IMR-90 (cell line): ENCODE measurements at regions not wholly inside any gene's neighbourhood (a gene's known extent, or its start where the extent isn't known, plus 50 kb on each side); places are given as distances from the start of the nearest gene placed in this dataset.

Experiments used
- ATAC-seq: fragments of 200-7000 bp; cut with Tn5 transposase; 2 replicates; pipeline ENCODE4 v1.9.1; 2020; ENCODE audit warnings: low read depth, mild to moderate bottlenecking, moderate library complexity
- BruUV-seq: library from RNA; stranded (reverse); fragments of 400-500 nt; replicated peaks from 2 replicates; lab custom pipeline; 2021; lab: Mats Ljungman, UMichigan
- CTCF ChIA-PET: fragments of 300-600 bp; formaldehyde crosslinking; extraction: SDS; loops from one replicate; lab custom pipeline; 2021; ENCODE audit warnings: antibody characterized with exemption; lab: Yijun Ruan, JAX
- POLR2A ChIA-PET: fragments of 300-600 bp; sonication (Branson Sonifier 250); formaldehyde crosslinking; loops from one replicate; lab custom pipeline; 2022; ENCODE audit warnings: antibody characterized with exemption; ENCODE audit not compliant: unreplicated experiment; lab: Charles Lee
- DNase-seq: peaks from one replicate; pipeline ENCODE4 v3.0.0; 2013
- H2AFZ ChIP-seq: replicated peaks from 2 replicates; pipeline ENCODE3; 2013; ENCODE audit warnings: low read length, mild to moderate bottlenecking; ENCODE audit not compliant: poor library complexity
- H2AK5ac ChIP-seq: 2 replicates; pipeline ENCODE4 v1.6.1; 2013; ENCODE audit warnings: low read depth, low read length, inconsistent platforms
- H2AK9ac ChIP-seq: replicated peaks from 2 replicates; pipeline ENCODE3; 2013; ENCODE audit warnings: mild to moderate bottlenecking, low read depth, low read length, moderate library complexity; ENCODE audit not compliant: poor library complexity
- H2BK120ac ChIP-seq: 2 replicates; pipeline ENCODE4 v1.6.1; 2013; ENCODE audit warnings: low read depth, low read length, inconsistent platforms
- H2BK15ac ChIP-seq: 3 replicates; pipeline ENCODE4 v1.6.1; 2013; ENCODE audit warnings: low read depth, low read length, inconsistent platforms
- H2BK20ac ChIP-seq: 2 replicates; pipeline ENCODE4 v1.6.1; 2013; ENCODE audit warnings: low read depth, mild to moderate bottlenecking, inconsistent platforms, low read length, moderate library complexity
- H2BK5ac ChIP-seq: 2 replicates; pipeline ENCODE4 v1.6.1; 2013; ENCODE audit warnings: mild to moderate bottlenecking, low read depth, low read length, inconsistent platforms; ENCODE audit not compliant: poor library complexity, severe bottlenecking
- H3K14ac ChIP-seq: replicated peaks from 2 replicates; pipeline ENCODE4 v1.6.1; 2013; ENCODE audit warnings: low read depth, low read length, inconsistent platforms
- H3K18ac ChIP-seq: 2 replicates; pipeline ENCODE4 v1.6.1; 2013; ENCODE audit warnings: low read depth, low read length, control low read depth
- H3K23ac ChIP-seq: 2 replicates; pipeline ENCODE4 v1.6.1; 2013; ENCODE audit warnings: low read depth, low read length, inconsistent platforms
- H3K27ac ChIP-seq: 2 replicates; pipeline ENCODE4 v1.5.1; 2013; ENCODE audit warnings: mild to moderate bottlenecking, control low read depth, low read length; ENCODE audit not compliant: insufficient read depth
- H3K27me3 ChIP-seq: 2 replicates; pipeline ENCODE4 v1.6.1; 2013; ENCODE audit warnings: low read length; ENCODE audit not compliant: control insufficient read depth, insufficient read depth
- H3K36me3 ChIP-seq: 2 replicates; pipeline ENCODE4 v1.6.1; 2013; ENCODE audit warnings: low read length, mixed read lengths; ENCODE audit not compliant: control insufficient read depth, insufficient read depth
- H3K4ac ChIP-seq: 2 replicates; pipeline ENCODE4 v1.6.1; 2013; ENCODE audit warnings: low read depth, low read length, inconsistent platforms
- H3K4me1 ChIP-seq: 2 replicates; pipeline ENCODE4 v1.6.1; 2013; ENCODE audit warnings: low read length, mixed read lengths; ENCODE audit not compliant: control insufficient read depth, insufficient read depth
- H3K4me2 ChIP-seq: 2 replicates; pipeline ENCODE4 v1.6.1; 2013; ENCODE audit warnings: low read depth, mild to moderate bottlenecking, control low read depth, low read length, moderate library complexity
- H3K4me3 ChIP-seq: 2 replicates; pipeline ENCODE4 v1.5.1; 2013; ENCODE audit warnings: low read depth, mild to moderate bottlenecking, control low read depth, low read length, moderate library complexity; ENCODE audit not compliant: insufficient read depth
- H3K56ac ChIP-seq: 2 replicates; pipeline ENCODE4 v1.6.1; 2013; ENCODE audit warnings: low read length, inconsistent platforms; ENCODE audit not compliant: insufficient read depth; ENCODE audit errors: extremely low read depth
- H3K79me1 ChIP-seq, 2 experiments: 2 replicates each; pipeline ENCODE4 v1.6.1; 2013; ENCODE audit warnings: low read length in 2 of 2, inconsistent platforms in 1 of 2, low read depth in 1 of 2
- H3K9ac ChIP-seq: 2 replicates; pipeline ENCODE4 v1.6.1; 2013; ENCODE audit warnings: low read depth, low read length, control low read depth
- H3K9me1 ChIP-seq: 2 replicates; pipeline ENCODE4 v1.6.1; 2013; ENCODE audit warnings: low read length, inconsistent platforms; ENCODE audit not compliant: insufficient read depth
- H3K9me3 ChIP-seq: 2 replicates; pipeline ENCODE4 v1.6.1; 2013; ENCODE audit warnings: low read length; ENCODE audit not compliant: control insufficient read depth, insufficient read depth
- H4K20me1 ChIP-seq: 2 replicates; pipeline ENCODE4 v1.6.1; 2013; ENCODE audit warnings: low read length, inconsistent platforms; ENCODE audit not compliant: insufficient read depth
- H4K5ac ChIP-seq: 2 replicates; pipeline ENCODE4 v1.6.1; 2013; ENCODE audit warnings: mild to moderate bottlenecking, low read depth, low read length, control low read depth
- H4K8ac ChIP-seq, 2 experiments: 2 replicates each; pipeline ENCODE4 v1.6.1; 2013; ENCODE audit warnings: low read depth in 2 of 2, low read length in 2 of 2, control low read depth in 1 of 2, inconsistent platforms in 1 of 2
- H4K91ac ChIP-seq: 2 replicates; pipeline ENCODE4 v1.6.1; 2013; ENCODE audit warnings: low read depth, low read length, inconsistent platforms; ENCODE audit not compliant: insufficient read depth
- CHD1 ChIP-seq: IDR thresholded peaks from 2 replicates; pipeline ENCODE4 v1.6.1; 2012; ENCODE audit warnings: low read depth, low read length, improper control_type of control experiment
- FOS ChIP-seq: fragments of 150-350 bp; IDR thresholded peaks from 2 replicates; pipeline ENCODE4 v1.6.1; 2016; ENCODE audit warnings: low read depth, low read length
- MAFK ChIP-seq: IDR thresholded peaks from 2 replicates; pipeline ENCODE4 v1.6.1; 2012; ENCODE audit warnings: low read depth, low read length, improper control_type of control experiment
- MAZ ChIP-seq: IDR thresholded peaks from 2 replicates; pipeline ENCODE4 v1.6.1; 2012; ENCODE audit warnings: low read depth, mild to moderate bottlenecking, low read length, improper control_type of control experiment, moderate library complexity, borderline replicate concordance
- MXI1 ChIP-seq: IDR thresholded peaks from 2 replicates; pipeline ENCODE4 v1.6.1; 2012; ENCODE audit warnings: low read depth, mild to moderate bottlenecking, low read length, moderate library complexity, borderline replicate concordance
- NFE2L2 ChIP-seq: fragments of 150-350 bp; IDR thresholded peaks from 2 replicates; pipeline ENCODE4 v1.6.1; 2016; ENCODE audit warnings: low read depth, mild to moderate bottlenecking, low read length
- POLR2A ChIP-seq: IDR thresholded peaks from 2 replicates; pipeline ENCODE4 v1.6.1; 2012; ENCODE audit warnings: mild to moderate bottlenecking, low read depth, low read length
- RCOR1 ChIP-seq: IDR thresholded peaks from 2 replicates; pipeline ENCODE4 v1.6.1; 2012; ENCODE audit warnings: mild to moderate bottlenecking, low read length, improper control_type of control experiment; ENCODE audit not compliant: insufficient replicate concordance
- SMC3 ChIP-seq: fragments of 150-350 bp; IDR thresholded peaks from 2 replicates; pipeline ENCODE4 v1.6.1; 2016; ENCODE audit warnings: low read depth, mild to moderate bottlenecking, antibody characterized with exemption, low read length, moderate library complexity
- WGBS, 2 experiments: methylation state at CpG; one replicate each; pipeline versions ENCODE4 v1.1.5 to v1.1.7; 2013; ENCODE audit warnings: missing lambda C conversion rate in 2 of 2; ENCODE audit not compliant: insufficient read length in 1 of 2; ENCODE audit errors: extremely low coverage in 2 of 2; 5-methylcytosine and 5-hydroxymethylcytosine counted together
- dilution Hi-C: fragments of 300-500 bp; cut with HindIII; formaldehyde crosslinking; loops from one replicate; pipeline ENCODE4 v1.14.3; 2018; ENCODE audit warnings: low sequenced_read_pairs; ENCODE audit not compliant: unreplicated experiment
- in situ Hi-C: fragments of 300-500 bp; cut with MboI; formaldehyde crosslinking; loops from 3 replicates; pipeline ENCODE4 v1.14.3; 2019; ENCODE audit warnings: low sequenced_read_pairs, inconsistent platforms, mixed read lengths
- intact Hi-C: fragments of 100-400 bp; cut with micrococcal nuclease; formaldehyde crosslinking; loops from 2 replicates; pipeline ENCODE4 v1.10.0; 2022
- TF ChIP-seq, protein P1 (sequence below): fragments of 150-350 bp; IDR thresholded peaks from 2 replicates; pipeline ENCODE4 v1.6.1; 2017; ENCODE audit warnings: mild to moderate bottlenecking, antibody characterized with exemption, low read length, low read depth
- TF ChIP-seq, protein P2 (sequence below): fragments of 150-350 bp; IDR thresholded peaks from 2 replicates; pipeline ENCODE4 v1.6.1; 2016; ENCODE audit warnings: low read depth, mild to moderate bottlenecking, low read length, moderate library complexity, borderline replicate concordance
- TF ChIP-seq, protein P3 (sequence below): conservative IDR thresholded peaks from 2 replicates; pipeline ENCODE4 v1.5.1; 2012; ENCODE audit warnings: mild to moderate bottlenecking, low read depth, low read length, improper control_type of control experiment

DNA sequence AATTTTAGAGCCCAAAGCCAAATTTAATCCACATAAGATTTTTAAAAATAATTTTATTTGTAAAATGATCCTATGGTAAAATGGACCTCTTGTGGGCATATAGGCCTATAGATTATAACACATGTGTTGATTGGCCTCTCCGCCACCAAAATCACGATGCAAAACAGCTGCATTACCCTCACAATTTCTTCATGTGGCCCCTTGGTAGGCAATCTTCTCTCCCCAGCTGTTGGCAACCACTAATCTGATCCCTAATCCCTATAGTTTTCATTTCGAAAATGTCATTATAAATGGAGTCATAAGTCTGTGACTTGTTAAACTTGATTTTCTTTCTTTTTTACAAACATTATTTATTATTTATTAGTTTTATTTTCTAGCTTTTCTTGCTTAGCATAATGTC, 263.9 kb upstream of the SULF2 start:
- no peak overlapping the region for H2AFZ ChIP-seq
- H3K27ac ChIP-seq = no peak overlapping the region
- no peaks in the 10 kb centered on the region; the same call in 1 of the 2 replicates for H3K4me1 ChIP-seq
- H3K56ac ChIP-seq = no peak overlapping the region
- ChIA-PET POLR2A (no interaction called here), CTCF (no interaction called here)
- no peaks in the 10 kb centered on the region for H4K20me1 ChIP-seq
- peaks cover 3% of the 10 kb centered on the region for H3K9me3 ChIP-seq
- no peak overlapping the region for H2BK5ac ChIP-seq
- H3K27me3 ChIP-seq = no peaks in the 10 kb centered on the region; the same call in 1 of the 2 replicates
- H2AK9ac ChIP-seq = no peak overlapping the region
- H4K8ac ChIP-seq = no peak overlapping the region
- intact Hi-C loops = no loop called here
- no peak for DNase-seq
- H4K91ac ChIP-seq = no peak overlapping the region
- no peak overlapping the region for H3K4me3 ChIP-seq
- no peak overlapping the region for H2AK5ac ChIP-seq
- H3K4ac ChIP-seq = no peak overlapping the region
- TF ChIP-seq, protein P1, sequence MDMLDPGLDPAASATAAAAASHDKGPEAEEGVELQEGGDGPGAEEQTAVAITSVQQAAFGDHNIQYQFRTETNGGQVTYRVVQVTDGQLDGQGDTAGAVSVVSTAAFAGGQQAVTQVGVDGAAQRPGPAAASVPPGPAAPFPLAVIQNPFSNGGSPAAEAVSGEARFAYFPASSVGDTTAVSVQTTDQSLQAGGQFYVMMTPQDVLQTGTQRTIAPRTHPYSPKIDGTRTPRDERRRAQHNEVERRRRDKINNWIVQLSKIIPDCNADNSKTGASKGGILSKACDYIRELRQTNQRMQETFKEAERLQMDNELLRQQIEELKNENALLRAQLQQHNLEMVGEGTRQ = no peak
- TF ChIP-seq MXI1 = no peak
- no peak for TF ChIP-seq RCOR1
- no peak for TF ChIP-seq MAZ
- TF ChIP-seq, protein P2, sequence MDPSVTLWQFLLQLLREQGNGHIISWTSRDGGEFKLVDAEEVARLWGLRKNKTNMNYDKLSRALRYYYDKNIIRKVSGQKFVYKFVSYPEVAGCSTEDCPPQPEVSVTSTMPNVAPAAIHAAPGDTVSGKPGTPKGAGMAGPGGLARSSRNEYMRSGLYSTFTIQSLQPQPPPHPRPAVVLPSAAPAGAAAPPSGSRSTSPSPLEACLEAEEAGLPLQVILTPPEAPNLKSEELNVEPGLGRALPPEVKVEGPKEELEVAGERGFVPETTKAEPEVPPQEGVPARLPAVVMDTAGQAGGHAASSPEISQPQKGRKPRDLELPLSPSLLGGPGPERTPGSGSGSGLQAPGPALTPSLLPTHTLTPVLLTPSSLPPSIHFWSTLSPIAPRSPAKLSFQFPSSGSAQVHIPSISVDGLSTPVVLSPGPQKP = no peak
- TF ChIP-seq FOS = no peak
- TF ChIP-seq POLR2A = no peak
- TF ChIP-seq, protein P3, sequence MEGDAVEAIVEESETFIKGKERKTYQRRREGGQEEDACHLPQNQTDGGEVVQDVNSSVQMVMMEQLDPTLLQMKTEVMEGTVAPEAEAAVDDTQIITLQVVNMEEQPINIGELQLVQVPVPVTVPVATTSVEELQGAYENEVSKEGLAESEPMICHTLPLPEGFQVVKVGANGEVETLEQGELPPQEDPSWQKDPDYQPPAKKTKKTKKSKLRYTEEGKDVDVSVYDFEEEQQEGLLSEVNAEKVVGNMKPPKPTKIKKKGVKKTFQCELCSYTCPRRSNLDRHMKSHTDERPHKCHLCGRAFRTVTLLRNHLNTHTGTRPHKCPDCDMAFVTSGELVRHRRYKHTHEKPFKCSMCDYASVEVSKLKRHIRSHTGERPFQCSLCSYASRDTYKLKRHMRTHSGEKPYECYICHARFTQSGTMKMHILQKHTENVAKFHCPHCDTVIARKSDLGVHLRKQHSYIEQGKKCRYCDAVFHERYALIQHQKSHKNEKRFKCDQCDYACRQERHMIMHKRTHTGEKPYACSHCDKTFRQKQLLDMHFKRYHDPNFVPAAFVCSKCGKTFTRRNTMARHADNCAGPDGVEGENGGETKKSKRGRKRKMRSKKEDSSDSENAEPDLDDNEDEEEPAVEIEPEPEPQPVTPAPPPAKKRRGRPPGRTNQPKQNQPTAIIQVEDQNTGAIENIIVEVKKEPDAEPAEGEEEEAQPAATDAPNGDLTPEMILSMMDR = no peak
- no peak for TF ChIP-seq CHD1
- no peak for TF ChIP-seq MAFK
- no peak for TF ChIP-seq NFE2L2
- no peak for TF ChIP-seq SMC3
- BruUV-seq = no TSS peak
- H3K79me1 ChIP-seq = no peaks in the 10 kb centered on the region
- no peak overlapping the region for H3K18ac ChIP-seq
- H3K36me3 ChIP-seq = no peaks in the 10 kb centered on the region
- H3K9me1 ChIP-seq = no peaks in the 10 kb centered on the region
- dilution Hi-C loops = no loop called here
- no peak for ATAC-seq
- no peak overlapping the region for H4K5ac ChIP-seq
- no peak overlapping the region for H3K23ac ChIP-seq
- no peak overlapping the region for H3K9ac ChIP-seq
- H2BK120ac ChIP-seq = no peak overlapping the region
- in situ Hi-C loops = no loop called here
- H2BK20ac ChIP-seq = no peak overlapping the region
- H2BK15ac ChIP-seq = no peak overlapping the region
- no peak overlapping the region for H3K14ac ChIP-seq
- WGBS, 2 experiments = no CpG with 5 or more reads among the region's 3 CpGs
- H3K4me2 ChIP-seq = no peak overlapping the region
